ENCODE measurements at regions not wholly inside any gene's neighbourhood (a gene's known extent, or its start where the extent isn't known, plus 50 kb on each side); places are given as distances from the start of the nearest gene placed in this dataset.
A peak's percentile ranks its signal among the peaks of the same experiment; 100 is the strongest.

- Histone ChIP-seq H3K27ac (ENCODE audit: low read depth, low read length) (no peak overlapping the region), H3K79me2 (ENCODE audit: control insufficient read depth in 1 of 2, insufficient read depth in 2 of 2, low read length in 2 of 2) (no peaks in the 10 kb centered on the region), H3K4ac (replicated peaks; ENCODE audit: insufficient read length, low read depth, low read length) (no peak overlapping the region), H3K4me2 (ENCODE audit: insufficient read depth in 1 of 2, low read depth in 2 of 2, low read length in 2 of 2) (no peak overlapping the region), H3K9ac (replicated peaks in 1 of 4; ENCODE audit: extremely low read depth in 1 of 4, low read depth in 3 of 4, low read length in 3 of 4) (no peak overlapping the region), H2BK20ac (ENCODE audit: low read length) (no peak overlapping the region), H2BK5ac (ENCODE audit: low read depth, low read length) (no peak overlapping the region), H3K23ac (ENCODE audit: insufficient read length) (no peak overlapping the region), H4K91ac (replicated peaks; ENCODE audit: insufficient read length, low read length) (no peak overlapping the region), H3K14ac (ENCODE audit: insufficient read length) (no peak overlapping the region), H4K5ac (ENCODE audit: insufficient read length, low read depth, low read length) (no peak overlapping the region), H3K27me3 (replicated peaks in 1 of 4; ENCODE audit: control insufficient read depth in 3 of 4, extremely low read depth in 1 of 4, insufficient read depth in 3 of 4, low read length in 3 of 4) (no peaks in the 10 kb centered on the region), H2BK120ac (replicated peaks; ENCODE audit: low read depth, low read length) (no peak overlapping the region), H3K56ac (replicated peaks; ENCODE audit: insufficient read length, low read depth, low read length) (no peak overlapping the region), H3K79me1 (ENCODE audit: low read depth, low read length) (no peaks in the 10 kb centered on the region), H4K8ac (ENCODE audit: extremely low read depth, insufficient read depth, low read length) (no peak overlapping the region; the same call in 1 of the 2 replicates), H2AFZ (ENCODE audit: low read length) (no peak overlapping the region), H3K4me1 (replicated peaks in 1 of 4; ENCODE audit: control insufficient read depth in 3 of 4, insufficient read depth in 4 of 4, low read length in 3 of 4) (no peaks in the 10 kb centered on the region), H2BK12ac (ENCODE audit: low read depth, low read length) (no peak overlapping the region), H3K9me3 (ENCODE audit: insufficient read depth in 2 of 2, low read depth in 1 of 2, low read length in 1 of 2) (no peaks in the 10 kb centered on the region), H3K18ac (ENCODE audit: extremely low read depth, low read length) (no peak overlapping the region), H3K4me3 (ENCODE audit: extremely low read depth in 1 of 4, insufficient read depth in 2 of 4, low read depth in 3 of 4, low read length in 4 of 4) (no peak overlapping the region), H3K23me2 (ENCODE audit: low read depth, low read length) (no peaks in the 10 kb centered on the region), H2BK15ac (ENCODE audit: low read length) (no peak overlapping the region), H4K20me1 (replicated peaks in 1 of 2; ENCODE audit: control insufficient read depth in 1 of 2, insufficient read depth in 2 of 2, low read length in 2 of 2) (peaks cover 0 to 2% of the 10 kb centered on the region in 2 experiments), H2AK5ac (ENCODE audit: low read depth, low read length) (no peak overlapping the region), H3K36me3 (ENCODE audit: control insufficient read depth in 2 of 4, insufficient read depth in 4 of 4, low read length in 3 of 4) (no peaks in the 10 kb centered on the region; a peak in 1 of 8 replicates)
- DNase-seq (ENCODE audit: low read depth in 1 of 2, low spot score in 2 of 2), result no peak
- WGBS, 2 experiments (ENCODE audit: extremely low coverage in 1 of 2, insufficient coverage in 1 of 2, insufficient read length in 1 of 2, insufficient replicate concordance in 2 of 2, low coverage in 1 of 2, low lambda C conversion rate in 2 of 2, missing lambda C conversion rate in 1 of 2), result 79% methylated on average over 10 of the region's 10 CpGs; no CpG with 5 or more reads in 1 of the 2 experiments
- peak in 1 of 3 experiments; percentile 0; a peak in 1 of 4 replicates for TF ChIP-seq CTCF (IDR thresholded peaks at IDR 0.05; ENCODE audit: control extremely low read depth in 1 of 3, insufficient read depth in 1 of 3, low read depth in 1 of 3, low read length in 3 of 3)
- no peak for TF ChIP-seq SUZ12 (IDR thresholded peaks at IDR 0.05; ENCODE audit: low read length)
- TF ChIP-seq RAD21 (IDR thresholded peaks at IDR 0.05 in 1 of 2, conservative IDR thresholded peaks at IDR 0.05 in 1 of 2; ENCODE audit: low read depth in 2 of 2, low read length in 2 of 2), result peak; percentile 15 to 39; a peak in 2 of 4 replicates
- TF ChIP-seq USF2 (IDR thresholded peaks at IDR 0.05; ENCODE audit: low read length), result no peak
- TF ChIP-seq SP1 (IDR thresholded peaks at IDR 0.05; ENCODE audit: low read depth, low read length), result no peak
- FAIRE-seq, result no peak
- ChIA-PET CTCF (ENCODE audit: partially characterized antibody) (interaction anchor here (1.8 kb wide), 1 partner anchor 190 kb away, joined by 4 read pairs; no protein-coding TSS in a partner anchor), POLR2A (ENCODE audit: partially characterized antibody) (no interaction called here)
Measured at GRCh38 chr13:22103046-22104027, 432.5 kb downstream of the FGF9 start.
